H1 (cell line): ENCODE measurements at regions not wholly inside any gene's neighbourhood (a gene's known extent, or its start where the extent isn't known, plus 50 kb on each side); places are given as distances from the start of the nearest gene placed in this dataset.

Experiments used
- CTCF ChIA-PET: fragments of 300-600 bp; sonication (Branson Sonifier 250); formaldehyde crosslinking; loops from one replicate; lab custom pipeline; 2021; ENCODE audit not compliant: partially characterized antibody; lab: Charles Lee
- POLR2A ChIA-PET: fragments of 300-600 bp; sonication (Branson Sonifier 250); formaldehyde crosslinking; loops from one replicate; lab custom pipeline; 2021; ENCODE audit warnings: inconsistent platforms; ENCODE audit not compliant: partially characterized antibody; lab: Charles Lee
- DNase-seq, 2 experiments: peaks; one replicate each; pipeline versions ENCODE4 v3.0.0 to v3.0.0-alpha.2; 2010 to 2022; ENCODE audit warnings: low spot score in 2 of 2, low read depth in 1 of 2, mixed read lengths in 1 of 2
- FAIRE-seq: peaks from 2 replicates; lab custom pipeline; 2011; peaks lifted over from hg19 to GRCh38; lab: Jason Lieb, UNC
- H2AFZ ChIP-seq: 2 replicates; pipeline ENCODE4 v1.8.1; 2012; ENCODE audit warnings: low read length, inconsistent platforms
- H2AK5ac ChIP-seq: 2 replicates; pipeline ENCODE4 v1.6.1; 2013; ENCODE audit warnings: low read depth, low read length
- H2BK120ac ChIP-seq: replicated peaks from 2 replicates; pipeline ENCODE3; 2013; ENCODE audit warnings: low read depth, low read length, inconsistent platforms
- H2BK12ac ChIP-seq: 2 replicates; pipeline ENCODE4 v1.6.1; 2013; ENCODE audit warnings: low read depth, low read length
- H2BK15ac ChIP-seq: 2 replicates; pipeline ENCODE4 v1.6.1; 2013; ENCODE audit warnings: low read length
- H2BK20ac ChIP-seq: 2 replicates; pipeline ENCODE4 v1.6.1; 2013; ENCODE audit warnings: low read length
- H2BK5ac ChIP-seq: 2 replicates; pipeline ENCODE4 v1.6.1; 2013; ENCODE audit warnings: low read depth, low read length
- H3K14ac ChIP-seq: 2 replicates; pipeline ENCODE4 v1.6.1; 2013; ENCODE audit warnings: inconsistent platforms; ENCODE audit not compliant: insufficient read length
- H3K18ac ChIP-seq: 2 replicates; pipeline ENCODE4 v1.6.1; 2013; ENCODE audit warnings: low read length; ENCODE audit errors: extremely low read depth
- H3K23ac ChIP-seq: 2 replicates; pipeline ENCODE4 v1.6.1; 2013; ENCODE audit warnings: inconsistent platforms; ENCODE audit not compliant: insufficient read length
- H3K23me2 ChIP-seq: 2 replicates; pipeline ENCODE4 v1.6.1; 2013; ENCODE audit warnings: low read depth, low read length
- H3K27ac ChIP-seq: 2 replicates; pipeline ENCODE4 v1.6.1; 2011; ENCODE audit warnings: low read depth, low read length, inconsistent platforms
- H3K27me3 ChIP-seq, 4 experiments: replicated peaks in 1 of 4; 1 replicate in 1 of 4; 2 replicates in 3 of 4; pipeline versions ENCODE4 v1.6.1 to v1.8.1; 2011 to 2013; ENCODE audit warnings: low read length in 3 of 4, mild to moderate bottlenecking in 3 of 4, inconsistent platforms in 2 of 4, mixed read lengths in 2 of 4, moderate library complexity in 1 of 4; ENCODE audit not compliant: control insufficient read depth in 3 of 4, insufficient read depth in 3 of 4; ENCODE audit errors: extremely low read depth in 1 of 4
- H3K36me3 ChIP-seq, 4 experiments: 2 replicates each; pipeline versions ENCODE4 v1.6.1 to v1.8.1; 2011 to 2013; ENCODE audit warnings: mild to moderate bottlenecking in 4 of 4, low read length in 3 of 4, moderate library complexity in 2 of 4, control low read depth in 1 of 4, inconsistent platforms in 1 of 4; ENCODE audit not compliant: insufficient read depth in 4 of 4, control insufficient read depth in 2 of 4
- H3K4ac ChIP-seq: replicated peaks from 2 replicates; pipeline ENCODE3; 2013; ENCODE audit warnings: low read length, low read depth, mixed read lengths, inconsistent platforms; ENCODE audit not compliant: insufficient read length
- H3K4me1 ChIP-seq, 4 experiments: replicated peaks in 1 of 4; 1 replicate in 1 of 4; 2 replicates in 3 of 4; pipeline versions ENCODE4 v1.6.1 to v1.8.1; 2011 to 2013; ENCODE audit warnings: low read length in 3 of 4, inconsistent platforms in 2 of 4, mixed read lengths in 1 of 4; ENCODE audit not compliant: insufficient read depth in 4 of 4, control insufficient read depth in 3 of 4
- H3K4me2 ChIP-seq, 2 experiments: 2 replicates each; pipeline versions ENCODE4 v1.6.1 to v1.8.1; 2011 to 2013; ENCODE audit warnings: low read depth in 2 of 2, low read length in 2 of 2, control low read depth in 1 of 2, inconsistent platforms in 1 of 2, mild to moderate bottlenecking in 1 of 2; ENCODE audit not compliant: insufficient read depth in 1 of 2
- H3K4me3 ChIP-seq, 4 experiments: fragments of 200-600, 300-600 bp in 1 of 4; sonication (generic), shearing (Covaris generic), sonication (Bioruptor Twin) in 1 of 4; 2 replicates each; pipeline versions ENCODE4 v1.5.1 to v1.8.1; 2011 to 2016; ENCODE audit warnings: low read length in 4 of 4, low read depth in 3 of 4, control low read depth in 2 of 4, inconsistent platforms in 2 of 4, mild to moderate bottlenecking in 2 of 4, mixed read lengths in 1 of 4, moderate library complexity in 1 of 4; ENCODE audit not compliant: insufficient read depth in 2 of 4; ENCODE audit errors: extremely low read depth in 1 of 4
- H3K56ac ChIP-seq: replicated peaks from 2 replicates; pipeline ENCODE3; 2013; ENCODE audit warnings: low read depth, mild to moderate bottlenecking, mixed read lengths, low read length, inconsistent platforms; ENCODE audit not compliant: insufficient read length
- H3K79me1 ChIP-seq: 2 replicates; pipeline ENCODE4 v1.6.1; 2013; ENCODE audit warnings: low read depth, low read length, control low read depth
- H3K79me2 ChIP-seq, 2 experiments: 2 replicates each; pipeline versions ENCODE4 v1.6.1 to v1.8.1; 2012 to 2013; ENCODE audit warnings: low read length in 2 of 2, mild to moderate bottlenecking in 2 of 2, inconsistent platforms in 1 of 2; ENCODE audit not compliant: insufficient read depth in 2 of 2, control insufficient read depth in 1 of 2
- H3K9ac ChIP-seq, 4 experiments: replicated peaks in 1 of 4; 1 replicate in 1 of 4; 2 replicates in 3 of 4; pipeline versions ENCODE4 v1.6.1 to v1.8.1; 2011 to 2013; ENCODE audit warnings: low read depth in 3 of 4, low read length in 3 of 4, control low read depth in 2 of 4, mild to moderate bottlenecking in 2 of 4, moderate library complexity in 2 of 4, inconsistent platforms in 1 of 4; ENCODE audit errors: extremely low read depth in 1 of 4
- H3K9me3 ChIP-seq, 2 experiments: 2 replicates each; pipeline versions ENCODE4 v1.6.1 to v1.8.1; 2012 to 2013; ENCODE audit warnings: mild to moderate bottlenecking in 2 of 2, moderate library complexity in 2 of 2, control low read depth in 1 of 2, inconsistent platforms in 1 of 2, low read depth in 1 of 2, low read length in 1 of 2, mixed read lengths in 1 of 2; ENCODE audit not compliant: insufficient read depth in 2 of 2
- H4K20me1 ChIP-seq, 2 experiments: replicated peaks in 1 of 2; 2 replicates each; pipeline versions ENCODE3 to v1.8.1; 2011 to 2013; ENCODE audit warnings: inconsistent platforms in 2 of 2, low read length in 2 of 2, mild to moderate bottlenecking in 1 of 2; ENCODE audit not compliant: insufficient read depth in 2 of 2, control insufficient read depth in 1 of 2
- H4K5ac ChIP-seq: 2 replicates; pipeline ENCODE4 v1.6.1; 2013; ENCODE audit warnings: low read length, low read depth, mixed read lengths, inconsistent platforms; ENCODE audit not compliant: insufficient read length
- H4K8ac ChIP-seq: 2 replicates; pipeline ENCODE4 v1.8.0; 2013; ENCODE audit warnings: mild to moderate bottlenecking, moderate library complexity, low read length, inconsistent platforms; ENCODE audit not compliant: insufficient read depth; ENCODE audit errors: extremely low read depth
- H4K91ac ChIP-seq: replicated peaks from 2 replicates; pipeline ENCODE3; 2013; ENCODE audit warnings: low read length, mixed read lengths, inconsistent platforms; ENCODE audit not compliant: insufficient read length
- HDAC2 ChIP-seq, 2 experiments: fragments of 300-600 bp in 1 of 2; sonication (generic) in 1 of 2; IDR thresholded peaks; 2 replicates each; pipeline ENCODE4 v1.6.1; 2011 to 2012; ENCODE audit warnings: low read depth in 2 of 2, low read length in 2 of 2, mild to moderate bottlenecking in 2 of 2, moderate library complexity in 2 of 2, borderline replicate concordance in 1 of 2, inconsistent platforms in 1 of 2
- WGBS, 2 experiments: shearing (Covaris generic) in 1 of 2; methylation state at CpG; one replicate each; pipeline versions ENCODE4 v1.1.6 to v1.1.7; 2013 to 2015; ENCODE audit warnings: low lambda C conversion rate in 2 of 2, mixed read lengths in 2 of 2, inconsistent platforms in 1 of 2, low coverage in 1 of 2, missing lambda C conversion rate in 1 of 2; ENCODE audit not compliant: insufficient replicate concordance in 2 of 2, insufficient coverage in 1 of 2, insufficient read length in 1 of 2; ENCODE audit errors: extremely low coverage in 1 of 2, missing lambda C conversion rate in 1 of 2; 5-methylcytosine and 5-hydroxymethylcytosine counted together

GRCh38 chr3:163018067-163018466 lies 1521.5 kb downstream of the OTOL1 start:
- no peak overlapping the region for H3K56ac ChIP-seq
- H3K27me3 ChIP-seq = no peaks in the 10 kb centered on the region
- H3K36me3 ChIP-seq = no peaks in the 10 kb centered on the region
- H3K4me1 ChIP-seq = no peaks in the 10 kb centered on the region
- H3K23me2 ChIP-seq = no peaks in the 10 kb centered on the region
- H3K9me3 ChIP-seq = 0 out of 4 replicates have a peak, but pooled peaks cover 0 to 3% of the 10 kb centered on the region in 2 experiments
- no peak overlapping the region for H3K4me2 ChIP-seq
- H2AK5ac ChIP-seq = no peak overlapping the region
- H3K4ac ChIP-seq = no peak overlapping the region
- no peak overlapping the region for H4K8ac ChIP-seq
- no peak for TF ChIP-seq HDAC2 (IDR thresholded peaks at IDR 0.05; ENCODE audit: borderline replicate concordance in 1 of 2, low read depth in 2 of 2, low read length in 2 of 2)
- H3K23ac ChIP-seq = no peak overlapping the region
- no peak overlapping the region for H2BK5ac ChIP-seq
- H4K91ac ChIP-seq = no peak overlapping the region
- ChIA-PET CTCF (no interaction called here), POLR2A (no interaction called here)
- no peak overlapping the region for H2BK120ac ChIP-seq
- no peak overlapping the region for H3K27ac ChIP-seq
- 85% methylated on average over 1 of the region's 1 CpG; no CpG with 5 or more reads in 1 of the 2 experiments for WGBS, 2 experiments
- no peak overlapping the region for H3K18ac ChIP-seq
- no peak overlapping the region for H2BK15ac ChIP-seq
- H3K14ac ChIP-seq = no peak overlapping the region
- H3K79me1 ChIP-seq = no peaks in the 10 kb centered on the region
- no peak overlapping the region for H2AFZ ChIP-seq
- H2BK12ac ChIP-seq = no peak overlapping the region
- H3K79me2 ChIP-seq = no peaks in the 10 kb centered on the region
- H2BK20ac ChIP-seq = no peak overlapping the region
- FAIRE-seq (no peak), DNase-seq (no peak)
- no peaks in the 10 kb centered on the region for H4K20me1 ChIP-seq
- H4K5ac ChIP-seq = no peak overlapping the region
- H3K9ac ChIP-seq = no peak overlapping the region
- H3K4me3 ChIP-seq = no peak overlapping the region
